ENCODE measurements at regions not wholly inside any gene's neighbourhood (a gene's known extent, or its start where the extent isn't known, plus 50 kb on each side); places are given as distances from the start of the nearest gene placed in this dataset.
"Not testable (repeated sequence)": the region's sequence is repeated elsewhere in the genome, so short reads cannot be mapped to it uniquely, and the experiment has no call there.

GRCh38 chr5:105945203-105945972 is 1725.3 kb downstream of the EFNA5 start:
- no peak for DNase-seq

GRCh38 chr5:105940181-105940580 is 1730.6 kb downstream of the EFNA5 start:
- no peak for DNase-seq

- no peak for DNase-seq
These were observed 1736.6 kb downstream of the EFNA5 start for GRCh38 chr5:105934171-105934570.

- DNase-seq = no peak
These were observed 1738.8 kb downstream of the EFNA5 start for GRCh38 chr5:105931881-105932421.

GRCh38 chr5:105929858-105930257 is 1740.9 kb downstream of the EFNA5 start:
- DNase-seq = no peak

GRCh38 chr5:105924366-105924765 is 1746.4 kb downstream of the EFNA5 start:
- DNase-seq = no peak

- DNase-seq = no peak
These were observed 1748.2 kb downstream of the EFNA5 start for GRCh38 chr5:105922574-105922973.

GRCh38 chr5:105922080-105922479 is 1748.7 kb downstream of the EFNA5 start:
- DNase-seq = no peak

GRCh38 chr5:105917189-105917588 is 1753.5 kb downstream of the EFNA5 start:
- no peak for DNase-seq

GRCh38 chr5:105907016-105907415 is 1763.7 kb downstream of the EFNA5 start:
- no peak for DNase-seq

GRCh38 chr5:105905392-105905791 is 1765.3 kb downstream of the EFNA5 start:
- DNase-seq = no peak

- DNase-seq = no peak
These were observed 1767.7 kb downstream of the EFNA5 start for GRCh38 chr5:105903069-105903468.

GRCh38 chr5:105899726-105900125 is 1771.0 kb downstream of the EFNA5 start:
- DNase-seq = no peak

GRCh38 chr5:105898183-105898582 is 1772.6 kb downstream of the EFNA5 start:
- DNase-seq = no peak

GRCh38 chr5:105885266-105885665 is 1785.5 kb downstream of the EFNA5 start:
- no peak for DNase-seq

GRCh38 chr5:105882956-105883481 is 1787.7 kb downstream of the EFNA5 start:
- DNase-seq = peak; percentile 1

- DNase-seq = no peak
These were observed 1792.3 kb downstream of the EFNA5 start for GRCh38 chr5:105878402-105878801.

GRCh38 chr5:105877592-105877991 is 1793.1 kb downstream of the EFNA5 start:
- no peak for DNase-seq

- no peak for DNase-seq
These were observed 1796.4 kb downstream of the EFNA5 start for GRCh38 chr5:105874316-105874715.

- DNase-seq = no peak
These were observed 1798.0 kb downstream of the EFNA5 start for GRCh38 chr5:105872569-105873270.

GRCh38 chr5:105868038-105868780 is 1802.5 kb downstream of the EFNA5 start:
- no peak for DNase-seq

- no peak for DNase-seq
These were observed 1804.9 kb downstream of the EFNA5 start for GRCh38 chr5:105865834-105866233.

GRCh38 chr5:105859350-105859749 is 1811.4 kb downstream of the EFNA5 start:
- DNase-seq = not testable (repeated sequence)
